Thyroid gland (tissue), 4 donors: ENCODE measurements at regions not wholly inside any gene's neighbourhood (a gene's known extent, or its start where the extent isn't known, plus 50 kb on each side); places are given as distances from the start of the nearest gene placed in this dataset.

Experiments
- DNase-seq, 2 donors: peaks; one replicate each; pipeline ENCODE4 v3.0.0-alpha.2; 2019
- H3K27ac ChIP-seq, 3 donors: fragments of 200-600 bp; sonication (generic); 1 replicate in 2 of 3; 2 replicates in 1 of 3; pipeline ENCODE4 v1.5.1; 2016 to 2019; ENCODE audit warnings: mild to moderate bottlenecking in 1 of 3, moderate library complexity in 1 of 3
- H3K27me3 ChIP-seq: fragments of 200-600 bp; sonication (generic); one replicate; pipeline ENCODE4 v1.5.1; 2019
- H3K36me3 ChIP-seq, 2 donors: fragments of 200-600 bp; sonication (generic); one replicate each; pipeline ENCODE4 v1.5.1; 2016 to 2019
- H3K4me1 ChIP-seq, 2 donors: fragments of 200-600 bp; sonication (generic); one replicate each; pipeline ENCODE4 v1.5.1; 2017 to 2019
- H3K4me3 ChIP-seq, 3 donors: fragments of 200-600 bp; sonication (generic); replicated peaks in 1 of 3; 1 replicate in 2 of 3; 2 replicates in 1 of 3; pipeline ENCODE4 v1.5.1; 2016; ENCODE audit warnings: mild to moderate bottlenecking in 1 of 3
- H3K9me3 ChIP-seq: fragments of 200-600 bp; sonication (generic); one replicate; pipeline ENCODE4 v1.5.1; 2017
- POLR2A ChIP-seq, 2 donors: fragments of 450-650 bp; IDR thresholded peaks; one replicate each; pipeline ENCODE4 v1.6.1; 2017; ENCODE audit warnings: antibody characterized with exemption in 2 of 2, mild to moderate bottlenecking in 2 of 2, moderate library complexity in 1 of 2
- WGBS, 2 donors: methylation state at CpG; one replicate each; pipeline ENCODE4 v1.1.5; 2017; 5-methylcytosine and 5-hydroxymethylcytosine counted together
- intact Hi-C: fragments of 100-400 bp; cut with DNase I; formaldehyde crosslinking; loops from one replicate; pipeline ENCODE4 v1.15.1; 2023
- TF ChIP-seq, protein P1 (sequence below), 6 experiments: fragments of 200-600 bp in 3 of 6; fragments of 450-650 bp in 3 of 6; sonication (generic) in 3 of 6; IDR thresholded peaks; one replicate each; pipeline ENCODE4 v1.5.1; 2016 to 2019; ENCODE audit warnings: antibody characterized with exemption in 6 of 6, mild to moderate bottlenecking in 2 of 6, inconsistent platforms in 1 of 6, moderate library complexity in 1 of 6

DNA sequence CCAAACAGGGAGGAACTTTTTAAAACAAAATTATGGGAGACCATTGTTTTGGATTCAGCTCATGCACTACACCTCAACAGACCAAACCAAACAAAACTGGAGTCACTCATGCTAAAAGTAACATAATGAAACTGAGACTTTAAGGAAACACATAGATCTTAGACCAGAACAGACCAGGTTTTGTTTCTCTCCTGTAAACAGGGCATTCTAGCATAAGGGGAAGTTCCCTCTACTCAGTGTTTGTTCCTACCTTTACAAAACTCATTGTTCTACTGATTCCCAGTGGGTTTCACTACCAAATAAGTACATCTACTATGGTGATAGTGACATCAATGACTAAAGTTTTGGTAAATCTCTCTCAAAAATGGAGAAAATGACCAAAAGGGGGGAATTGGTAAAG is 1103.6 kb upstream of the EDIL3 start:
- TF ChIP-seq, protein P1, sequence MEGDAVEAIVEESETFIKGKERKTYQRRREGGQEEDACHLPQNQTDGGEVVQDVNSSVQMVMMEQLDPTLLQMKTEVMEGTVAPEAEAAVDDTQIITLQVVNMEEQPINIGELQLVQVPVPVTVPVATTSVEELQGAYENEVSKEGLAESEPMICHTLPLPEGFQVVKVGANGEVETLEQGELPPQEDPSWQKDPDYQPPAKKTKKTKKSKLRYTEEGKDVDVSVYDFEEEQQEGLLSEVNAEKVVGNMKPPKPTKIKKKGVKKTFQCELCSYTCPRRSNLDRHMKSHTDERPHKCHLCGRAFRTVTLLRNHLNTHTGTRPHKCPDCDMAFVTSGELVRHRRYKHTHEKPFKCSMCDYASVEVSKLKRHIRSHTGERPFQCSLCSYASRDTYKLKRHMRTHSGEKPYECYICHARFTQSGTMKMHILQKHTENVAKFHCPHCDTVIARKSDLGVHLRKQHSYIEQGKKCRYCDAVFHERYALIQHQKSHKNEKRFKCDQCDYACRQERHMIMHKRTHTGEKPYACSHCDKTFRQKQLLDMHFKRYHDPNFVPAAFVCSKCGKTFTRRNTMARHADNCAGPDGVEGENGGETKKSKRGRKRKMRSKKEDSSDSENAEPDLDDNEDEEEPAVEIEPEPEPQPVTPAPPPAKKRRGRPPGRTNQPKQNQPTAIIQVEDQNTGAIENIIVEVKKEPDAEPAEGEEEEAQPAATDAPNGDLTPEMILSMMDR (IDR thresholded peaks at IDR 0.05): no peak
- no peak for TF ChIP-seq POLR2A (IDR thresholded peaks at IDR 0.05)
- intact Hi-C loops: no loop called here
- no peak overlapping the region for H3K4me3 ChIP-seq
- no peaks in the 10 kb centered on the region for H3K9me3 ChIP-seq
- no peaks in the 10 kb centered on the region for H3K27me3 ChIP-seq
- H3K27ac ChIP-seq: no peak overlapping the region
- DNase-seq: no peak
- no peaks in the 10 kb centered on the region for H3K36me3 ChIP-seq
- no peaks in the 10 kb centered on the region for H3K4me1 ChIP-seq

DNA sequence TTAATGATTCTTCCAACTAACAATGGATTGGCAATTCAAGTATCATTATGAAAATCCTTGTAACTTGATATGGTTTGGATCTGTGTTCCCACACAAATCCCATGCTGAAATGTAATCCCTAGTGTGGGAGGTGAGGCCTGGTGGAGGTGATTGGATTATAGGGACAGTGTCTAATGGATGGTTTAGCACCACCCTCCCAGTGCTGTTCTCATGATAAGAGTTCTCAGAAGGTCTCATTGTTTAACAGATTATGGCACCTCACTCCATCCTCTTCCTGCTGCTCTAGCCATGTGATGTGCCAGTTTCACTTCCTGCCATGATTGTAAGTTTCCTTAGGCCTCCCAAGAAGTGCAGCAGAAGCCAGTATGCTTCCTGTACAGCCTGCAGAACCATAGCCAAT is 1116.2 kb upstream of the EDIL3 start:
- Histone ChIP-seq H3K9me3 (no peaks in the 10 kb centered on the region), H3K27ac (no peak overlapping the region), H3K4me3 (no peak overlapping the region), H3K36me3 (no peaks in the 10 kb centered on the region), H3K4me1 (no peaks in the 10 kb centered on the region), H3K27me3 (no peaks in the 10 kb centered on the region)
- intact Hi-C loops: no loop called here
- no peak for DNase-seq
- no peak for TF ChIP-seq POLR2A (IDR thresholded peaks at IDR 0.05)

DNA sequence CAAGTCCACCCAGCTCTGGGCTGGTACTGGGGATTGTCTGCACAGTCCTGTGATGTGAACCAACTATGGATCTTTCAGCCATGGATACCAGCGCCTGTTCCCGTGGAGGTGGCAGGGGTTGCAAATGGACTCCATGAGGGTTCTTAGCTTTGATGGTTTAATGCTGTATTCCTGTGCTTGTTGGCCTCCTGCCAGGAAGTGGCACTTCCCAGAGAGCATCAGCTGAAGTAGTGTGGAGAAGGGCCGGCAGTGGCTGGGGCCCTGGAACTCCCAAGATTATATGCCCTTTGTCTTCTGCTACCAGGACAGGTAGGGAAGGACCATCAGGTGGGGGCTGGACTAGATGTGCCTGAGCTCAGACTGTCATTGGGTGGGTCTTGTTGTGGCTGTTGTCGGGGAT is 1104.8 kb upstream of the COX7C start:
- Histone ChIP-seq H3K27me3 (no peaks in the 10 kb centered on the region), H3K27ac (no peak overlapping the region), H3K36me3 (no peaks in the 10 kb centered on the region), H3K4me3 (no peak overlapping the region), H3K4me1 (no peaks in the 10 kb centered on the region), H3K9me3 (no peaks in the 10 kb centered on the region)
- 48 to 78% methylated on average over 4 of the region's 4 CpGs for WGBS, 2 donors
- TF ChIP-seq, protein P1 (IDR thresholded peaks at IDR 0.05): no peak
- peak in 1 of 2 donors; percentile 2 for DNase-seq
- intact Hi-C loops: no loop called here

DNA sequence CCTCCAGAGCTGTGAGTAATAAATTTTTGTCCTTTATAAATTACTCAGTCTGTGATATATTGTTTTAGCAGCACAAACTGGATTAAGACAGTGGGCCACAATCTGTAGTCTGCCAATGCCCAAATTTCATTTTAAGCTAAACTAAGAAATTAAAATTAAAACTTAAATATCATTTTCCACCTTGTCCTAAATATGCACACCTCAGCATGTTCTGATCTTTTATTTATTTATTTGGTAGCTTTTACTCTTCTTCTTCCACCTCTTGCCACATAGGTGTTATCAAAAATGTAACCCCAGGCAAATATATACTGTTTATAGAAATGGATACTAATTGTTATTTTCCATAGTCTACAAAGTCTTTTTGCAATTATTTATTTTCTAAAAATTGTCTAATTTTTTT is 1102.2 kb upstream of the COX7C start:
- Histone ChIP-seq H3K36me3 (no peaks in the 10 kb centered on the region), H3K9me3 (no peaks in the 10 kb centered on the region), H3K4me1 (no peaks in the 10 kb centered on the region), H3K27ac (no peak overlapping the region), H3K4me3 (no peak overlapping the region), H3K27me3 (no peaks in the 10 kb centered on the region)
- no peak for DNase-seq
- intact Hi-C loops: no loop called here
- TF ChIP-seq, protein P1 (IDR thresholded peaks at IDR 0.05): no peak
- no peak for TF ChIP-seq POLR2A (IDR thresholded peaks at IDR 0.05)

DNA sequence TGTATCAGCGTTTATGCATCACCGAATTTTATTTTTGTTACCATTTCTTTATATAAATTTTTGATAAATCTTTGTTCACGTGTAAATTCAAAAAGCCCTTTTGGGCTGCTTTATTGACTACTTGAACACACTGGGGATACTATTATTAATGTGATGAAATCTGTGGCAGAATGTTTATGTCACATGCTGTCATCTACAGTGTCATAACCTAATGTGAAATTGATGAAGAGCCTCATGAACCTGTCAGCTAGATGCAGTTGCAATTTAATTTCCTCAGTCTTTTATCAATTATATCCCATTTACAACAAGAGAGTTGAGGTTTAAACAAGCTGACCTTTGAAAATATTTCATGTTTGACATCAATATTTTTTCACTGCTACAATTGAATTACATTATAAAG is 1100.4 kb upstream of the COX7C start:
- DNase-seq: no peak
- H3K4me1 ChIP-seq: no peaks in the 10 kb centered on the region
- H3K36me3 ChIP-seq: no peaks in the 10 kb centered on the region
- H3K27ac ChIP-seq: no peak overlapping the region
- no peak for TF ChIP-seq POLR2A (IDR thresholded peaks at IDR 0.05)
- TF ChIP-seq, protein P1 (IDR thresholded peaks at IDR 0.05): no peak
- H3K4me3 ChIP-seq: no peak overlapping the region
- H3K27me3 ChIP-seq: no peaks in the 10 kb centered on the region
- intact Hi-C loops: no loop called here
- H3K9me3 ChIP-seq: no peaks in the 10 kb centered on the region
- WGBS, 2 donors: 83 to 85% methylated on average over 3 of the region's 3 CpGs

DNA sequence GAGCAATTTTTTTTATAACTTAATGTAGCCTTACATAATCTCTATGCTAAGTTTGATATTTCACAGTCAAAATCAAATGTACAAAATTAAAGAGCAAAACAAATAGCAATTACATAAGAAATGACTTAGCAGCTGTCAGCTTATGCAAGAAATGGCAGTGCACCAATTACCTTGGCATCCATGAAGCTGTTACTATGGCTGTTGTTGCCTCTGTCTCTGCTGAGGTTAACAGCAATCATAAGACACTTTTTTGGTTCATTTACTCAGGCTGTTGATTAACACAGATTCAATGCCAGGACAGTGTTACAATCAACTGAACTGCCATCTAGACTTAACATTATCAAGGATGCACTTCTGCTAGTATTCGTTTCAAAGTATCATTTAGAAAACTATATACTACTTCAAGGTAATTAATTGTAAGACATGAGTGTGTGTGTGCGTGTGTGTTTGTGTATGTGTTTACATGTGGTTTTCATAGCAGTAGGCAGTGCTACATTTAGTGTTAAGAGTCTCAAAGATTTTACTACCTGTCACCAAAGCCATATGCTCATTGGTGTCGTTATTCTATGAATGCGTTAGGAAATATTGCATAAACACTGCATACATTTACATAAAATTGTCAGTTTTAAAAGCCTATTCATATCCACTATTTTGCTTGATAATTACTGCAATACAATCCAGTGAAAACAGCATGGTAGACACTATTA is 1084.2 kb upstream of the COX7C start:
- Histone ChIP-seq H3K9me3 (no peaks in the 10 kb centered on the region), H3K27me3 (no peaks in the 10 kb centered on the region), H3K27ac (no peak overlapping the region), H3K4me1 (no peaks in the 10 kb centered on the region), H3K4me3 (no peak overlapping the region), H3K36me3 (no peaks in the 10 kb centered on the region)
- intact Hi-C loops: no loop called here
- WGBS, 2 donors: 82 to 89% methylated on average over 4 of the region's 4 CpGs
- no peak for DNase-seq
- no peak for TF ChIP-seq POLR2A (IDR thresholded peaks at IDR 0.05)
- TF ChIP-seq, protein P1 (IDR thresholded peaks at IDR 0.05): no peak
